Hematopoietic multipotent progenitor cell treated with erythropoietin and hydrocortisone succinate and interleukin-3 and kit ligand, for 4 days (in vitro differentiated cells): ENCODE measurements at regions not wholly inside any gene's neighbourhood (a gene's known extent, or its start where the extent isn't known, plus 50 kb on each side); places are given as distances from the start of the nearest gene placed in this dataset.

Experiments
- DNase-seq: peaks from one replicate; pipeline ENCODE4 v3.0.0-alpha.2; 2015

GRCh38 chr11:95341221-95341620 lies 110.2 kb upstream of the SESN3 start:
- no peak for DNase-seq

- no peak for DNase-seq
These were observed 108.3 kb upstream of the SESN3 start for GRCh38 chr11:95339086-95339901.

GRCh38 chr11:95338430-95338991 lies 107.5 kb upstream of the SESN3 start:
- peak; percentile 33 for DNase-seq

GRCh38 chr11:95337972-95338429 lies 107.0 kb upstream of the SESN3 start:
- DNase-seq, result no peak

GRCh38 chr11:95337175-95337957 lies 106.4 kb upstream of the SESN3 start:
- DNase-seq, result peak; percentile 68

- DNase-seq, result peak; percentile 53
These were observed 105.0 kb upstream of the SESN3 start for GRCh38 chr11:95335989-95336388.

- no peak for DNase-seq
These were observed 100.2 kb upstream of the SESN3 start for GRCh38 chr11:95331161-95331560.

- DNase-seq, result no peak
These were observed 99.3 kb upstream of the SESN3 start for GRCh38 chr11:95330302-95330701.

- DNase-seq, result no peak
These were observed 96.4 kb upstream of the SESN3 start for GRCh38 chr11:95327273-95327948.

GRCh38 chr11:95325777-95326258 lies 94.8 kb upstream of the SESN3 start:
- no peak for DNase-seq

GRCh38 chr11:95324826-95325225 lies 93.8 kb upstream of the SESN3 start:
- no peak for DNase-seq

GRCh38 chr11:95322539-95322938 lies 91.5 kb upstream of the SESN3 start:
- no peak for DNase-seq

- peak; percentile 28 for DNase-seq
These were observed 87.5 kb upstream of the SESN3 start for GRCh38 chr11:95318498-95318897.

- no peak for DNase-seq
These were observed 77.6 kb upstream of the SESN3 start for GRCh38 chr11:95308512-95309035.

- DNase-seq, result no peak
These were observed 76.3 kb upstream of the SESN3 start for GRCh38 chr11:95307286-95307685.

- no peak for DNase-seq
These were observed 75.8 kb upstream of the SESN3 start for GRCh38 chr11:95306801-95307200.

- no peak for DNase-seq
These were observed 75.1 kb upstream of the SESN3 start for GRCh38 chr11:95306123-95306522.

GRCh38 chr11:95305705-95306104 lies 74.7 kb upstream of the SESN3 start:
- DNase-seq, result no peak

- no peak for DNase-seq
These were observed 73.8 kb upstream of the SESN3 start for GRCh38 chr11:95304777-95305176.

- no peak for DNase-seq
These were observed 71.2 kb upstream of the SESN3 start for GRCh38 chr11:95302211-95302610.

- no peak for DNase-seq
These were observed 70.5 kb upstream of the SESN3 start for GRCh38 chr11:95301474-95301873.

- no peak for DNase-seq
These were observed 68.2 kb upstream of the SESN3 start for GRCh38 chr11:95299078-95299679.
